ENCODE measurements at regions not wholly inside any gene's neighbourhood (a gene's known extent, or its start where the extent isn't known, plus 50 kb on each side); places are given as distances from the start of the nearest gene placed in this dataset.

GRCh38 chr1:65068202-65069010, 79.6 kb upstream of the AK4 start:
- intact Hi-C loops (cut with micrococcal nuclease), result loop anchor here (2.0 to 10.0 kb wide), 3 partner anchors 80 to 1176 kb away; partner anchors contain the start of genes AK4, LEPR and LEPROT
- Histone ChIP-seq H3K9ac (ENCODE audit: low read length) (peak overlapping the region; percentile 67), H4K20me1 (ENCODE audit: low read length) (no peaks in the 10 kb centered on the region), H3K36me3 (ENCODE audit: low read depth, low read length) (no peaks in the 10 kb centered on the region), H3K27ac (ENCODE audit: low read length) (no peak overlapping the region), H3K9me2 (replicated peaks; ENCODE audit: low read length) (no peaks in the 10 kb centered on the region), H3K4me2 (ENCODE audit: low read length) (peak overlapping the region; percentile 96), H3K9me3 (ENCODE audit: low read length) (no peaks in the 10 kb centered on the region), H2AFZ (ENCODE audit: low read length) (peak overlapping the region; percentile 84), H3K79me2 (ENCODE audit: low read length) (no peaks in the 10 kb centered on the region), H3K4me1 (ENCODE audit: insufficient read depth, low read length) (peaks cover 8% of the 10 kb centered on the region; the same call in 1 of the 2 replicates), H3K4me3 (ENCODE audit: low read length) (peak overlapping the region; percentile 79), H3F3A (ENCODE audit: low read length, unreplicated experiment) (no peaks in the 10 kb centered on the region), H3K27me3 (ENCODE audit: low read length) (no peaks in the 10 kb centered on the region)
- peak; percentile 14; the same call in 1 of the 2 replicates for ATAC-seq
- peak; percentile 7 for DNase-seq
- ChIA-PET CTCF (no interaction called here), POLR2A (ENCODE audit: unreplicated experiment) (no interaction called here)
- no TSS peak for BruUV-seq (replicated peaks)
- no peak for TF ChIP-seq EZH2 (IDR thresholded peaks at IDR 0.05; ENCODE audit: low read length, unreplicated experiment)
- TF ChIP-seq, protein P1, sequence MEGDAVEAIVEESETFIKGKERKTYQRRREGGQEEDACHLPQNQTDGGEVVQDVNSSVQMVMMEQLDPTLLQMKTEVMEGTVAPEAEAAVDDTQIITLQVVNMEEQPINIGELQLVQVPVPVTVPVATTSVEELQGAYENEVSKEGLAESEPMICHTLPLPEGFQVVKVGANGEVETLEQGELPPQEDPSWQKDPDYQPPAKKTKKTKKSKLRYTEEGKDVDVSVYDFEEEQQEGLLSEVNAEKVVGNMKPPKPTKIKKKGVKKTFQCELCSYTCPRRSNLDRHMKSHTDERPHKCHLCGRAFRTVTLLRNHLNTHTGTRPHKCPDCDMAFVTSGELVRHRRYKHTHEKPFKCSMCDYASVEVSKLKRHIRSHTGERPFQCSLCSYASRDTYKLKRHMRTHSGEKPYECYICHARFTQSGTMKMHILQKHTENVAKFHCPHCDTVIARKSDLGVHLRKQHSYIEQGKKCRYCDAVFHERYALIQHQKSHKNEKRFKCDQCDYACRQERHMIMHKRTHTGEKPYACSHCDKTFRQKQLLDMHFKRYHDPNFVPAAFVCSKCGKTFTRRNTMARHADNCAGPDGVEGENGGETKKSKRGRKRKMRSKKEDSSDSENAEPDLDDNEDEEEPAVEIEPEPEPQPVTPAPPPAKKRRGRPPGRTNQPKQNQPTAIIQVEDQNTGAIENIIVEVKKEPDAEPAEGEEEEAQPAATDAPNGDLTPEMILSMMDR (conservative IDR thresholded peaks at IDR 0.05; ENCODE audit: low read depth, low read length), result no peak
- TF ChIP-seq EZH2phosphoT487 (IDR thresholded peaks at IDR 0.05; ENCODE audit: borderline replicate concordance, low read length), result no peak

DNA sequence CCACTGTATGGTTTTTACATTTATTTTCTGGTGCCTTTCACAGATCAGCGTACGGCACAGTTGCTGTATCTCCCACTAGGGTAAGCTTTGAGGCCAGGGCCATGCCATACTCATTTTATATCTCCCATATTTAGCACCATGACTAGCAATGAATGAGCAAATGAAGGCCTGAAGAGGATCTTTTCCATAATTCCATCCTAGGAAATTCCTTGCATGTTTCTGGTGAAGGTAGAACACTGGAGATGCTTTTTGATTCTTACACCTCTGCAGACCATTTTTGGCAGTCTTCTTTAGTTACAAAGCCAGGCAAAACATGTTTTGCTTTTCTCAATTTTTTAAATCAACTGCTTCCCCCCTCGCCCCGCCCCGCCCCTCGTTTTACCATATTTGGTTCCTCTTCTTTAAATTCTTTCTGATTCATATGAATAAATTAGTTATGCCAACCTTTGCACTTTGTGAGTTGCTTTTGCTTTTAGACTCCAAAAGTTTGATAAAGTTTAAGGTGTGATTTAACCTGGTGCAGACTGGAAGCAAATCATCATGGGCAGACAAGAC, 78.9 kb upstream of the AK4 start:
- TF ChIP-seq EZH2 (IDR thresholded peaks at IDR 0.05; ENCODE audit: low read length, unreplicated experiment) (no peak), EZH2phosphoT487 (IDR thresholded peaks at IDR 0.05; ENCODE audit: borderline replicate concordance, low read length) (no peak)
- TF ChIP-seq, protein P1 (conservative IDR thresholded peaks at IDR 0.05; ENCODE audit: low read depth, low read length), result no peak
- Histone ChIP-seq H3K4me2 (ENCODE audit: low read length) (peak overlapping the region; percentile 96), H3K4me3 (ENCODE audit: low read length) (peak overlapping the region; percentile 79), H2AFZ (ENCODE audit: low read length) (peak overlapping the region; percentile 84), H3K79me2 (ENCODE audit: low read length) (no peaks in the 10 kb centered on the region), H4K20me1 (ENCODE audit: low read length) (no peaks in the 10 kb centered on the region), H3K27me3 (ENCODE audit: low read length) (no peaks in the 10 kb centered on the region), H3K9me3 (ENCODE audit: low read length) (no peaks in the 10 kb centered on the region), H3F3A (ENCODE audit: low read length, unreplicated experiment) (no peaks in the 10 kb centered on the region), H3K27ac (ENCODE audit: low read length) (no peak overlapping the region), H3K36me3 (ENCODE audit: low read depth, low read length) (no peaks in the 10 kb centered on the region), H3K4me1 (ENCODE audit: insufficient read depth, low read length) (peaks cover 8% of the 10 kb centered on the region; the same call in 1 of the 2 replicates), H3K9ac (ENCODE audit: low read length) (no peak overlapping the region; the same call in 1 of the 2 replicates), H3K9me2 (replicated peaks; ENCODE audit: low read length) (no peaks in the 10 kb centered on the region)
- BruUV-seq (replicated peaks), result no TSS peak
- DNase-seq, result no peak
- ATAC-seq, result no peak
- ChIA-PET POLR2A (ENCODE audit: unreplicated experiment) (no interaction called here), CTCF (no interaction called here)
- intact Hi-C loops (cut with micrococcal nuclease), result loop anchor here (2.0 to 10.0 kb wide), 3 partner anchors 80 to 1176 kb away; partner anchors contain the start of genes AK4, LEPR and LEPROT

Data from PC-3 (cell line).